HG03103 (cell line): ENCODE measurements at regions not wholly inside any gene's neighbourhood (a gene's known extent, or its start where the extent isn't known, plus 50 kb on each side); places are given as distances from the start of the nearest gene placed in this dataset.

Experiments used
- ATAC-seq: cut with Tn5 transposase; IDR thresholded peaks from one replicate; pipeline ENCODE4 v1.9.1; 2021; ENCODE audit warnings: low read depth; ENCODE audit not compliant: unreplicated experiment

GRCh38 chr15:31455499-31455898, 128.9 kb downstream of the KLF13 start:
- ATAC-seq, result no peak

- no peak for ATAC-seq
These were observed 129.9 kb downstream of the KLF13 start for GRCh38 chr15:31456354-31457060.

DNA sequence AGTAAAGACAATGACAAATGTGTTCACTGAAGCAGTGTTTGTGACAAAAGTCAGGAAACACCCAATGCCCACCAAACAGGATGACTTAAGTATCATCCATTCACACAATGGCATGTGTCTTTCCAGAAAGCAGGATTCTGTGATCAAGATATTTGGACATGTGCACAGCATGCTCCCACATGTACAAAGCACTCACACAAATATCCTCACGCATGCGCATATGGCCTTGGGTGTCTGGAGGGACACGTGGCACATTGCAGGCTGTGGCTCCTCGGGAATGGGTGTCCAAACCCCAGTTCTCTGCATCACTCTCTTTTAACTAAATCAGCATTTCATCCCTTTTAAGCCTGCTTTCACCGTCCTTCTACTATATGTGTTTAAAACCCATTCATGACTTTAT, 130.5 kb downstream of the KLF13 start:
- ATAC-seq, result no peak

DNA sequence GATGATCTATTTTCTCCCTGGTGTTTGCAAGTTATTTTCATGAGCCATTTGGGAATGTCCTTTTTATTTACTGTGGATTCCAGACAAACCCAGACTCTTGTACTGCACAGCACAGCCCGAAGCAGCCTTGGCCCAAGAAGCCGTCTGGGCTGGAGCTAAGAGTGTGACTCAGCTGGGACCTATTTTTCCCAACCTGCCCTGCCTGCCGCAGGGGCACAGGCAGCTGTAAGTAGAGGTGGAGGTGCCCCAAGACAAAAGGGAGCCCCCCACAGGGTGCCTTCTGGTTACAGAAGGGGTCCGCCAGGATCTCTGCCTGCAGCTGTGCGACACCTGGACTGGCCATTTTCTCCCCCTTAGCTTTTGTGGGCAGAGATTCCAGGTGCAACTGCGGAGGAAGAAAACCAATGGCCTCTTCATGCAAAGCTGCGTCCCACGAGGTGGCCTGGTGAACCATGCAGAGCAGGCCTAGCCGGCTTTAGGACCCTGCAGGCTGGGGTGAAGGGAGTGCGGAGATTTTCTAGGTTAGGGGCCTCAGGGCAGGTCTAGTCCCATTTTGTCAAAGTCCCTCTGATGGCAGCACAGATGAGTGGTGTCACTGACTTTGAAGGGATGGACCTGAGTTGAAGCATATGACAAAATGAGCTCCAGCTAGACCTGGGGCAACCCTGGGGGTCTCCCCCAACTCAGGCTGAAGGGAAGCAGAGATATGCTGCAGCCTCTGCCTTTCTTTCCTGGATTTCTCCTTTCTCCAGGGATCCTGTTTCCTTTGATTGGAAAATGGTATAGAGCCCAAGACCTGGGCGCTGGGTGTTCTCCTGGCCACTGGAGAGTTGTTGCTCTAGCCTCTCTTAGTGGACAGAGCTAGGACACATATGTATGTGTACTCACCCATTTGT, 131.2 kb downstream of the KLF13 start:
- ATAC-seq, result no peak

GRCh38 chr15:31458596-31459399, 132.2 kb downstream of the KLF13 start:
- ATAC-seq, result peak; percentile 83

- no peak for ATAC-seq
These were observed 132.7 kb downstream of the KLF13 start for GRCh38 chr15:31459400-31459748.

- no peak for ATAC-seq
These were observed 134.7 kb downstream of the KLF13 start for GRCh38 chr15:31461375-31461774.

DNA sequence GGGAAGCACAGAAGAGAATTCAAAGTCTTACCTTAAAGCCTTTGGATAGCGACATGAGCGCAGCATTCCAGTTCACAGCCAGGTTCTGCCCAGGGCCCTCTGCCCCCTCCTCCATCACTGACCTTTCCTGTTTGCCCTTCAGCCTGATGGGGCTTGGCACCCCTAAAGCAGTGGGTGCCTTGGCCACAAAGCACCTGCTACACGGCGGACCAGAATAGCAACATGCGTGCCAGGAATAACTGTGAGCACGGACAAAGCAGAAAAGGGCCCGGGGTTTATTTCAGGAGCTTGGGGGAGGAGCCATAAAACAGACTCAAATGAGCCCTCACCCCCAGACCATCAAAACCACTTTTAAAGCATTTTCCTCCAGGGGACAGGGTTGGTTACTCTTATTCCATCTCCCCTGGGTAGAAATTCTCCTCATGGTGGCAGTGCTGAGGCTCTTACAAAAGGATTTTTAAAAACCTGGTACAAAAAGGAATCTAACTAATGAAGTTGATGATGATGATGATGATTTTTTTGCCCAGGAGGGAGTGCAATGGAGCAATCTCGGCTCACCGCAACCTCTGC, 135.4 kb downstream of the KLF13 start:
- no peak for ATAC-seq

- ATAC-seq, result no peak
These were observed 137.0 kb downstream of the KLF13 start for GRCh38 chr15:31463521-31464102.

GRCh38 chr15:31464216-31465082, 137.8 kb downstream of the KLF13 start:
- no peak for ATAC-seq

DNA sequence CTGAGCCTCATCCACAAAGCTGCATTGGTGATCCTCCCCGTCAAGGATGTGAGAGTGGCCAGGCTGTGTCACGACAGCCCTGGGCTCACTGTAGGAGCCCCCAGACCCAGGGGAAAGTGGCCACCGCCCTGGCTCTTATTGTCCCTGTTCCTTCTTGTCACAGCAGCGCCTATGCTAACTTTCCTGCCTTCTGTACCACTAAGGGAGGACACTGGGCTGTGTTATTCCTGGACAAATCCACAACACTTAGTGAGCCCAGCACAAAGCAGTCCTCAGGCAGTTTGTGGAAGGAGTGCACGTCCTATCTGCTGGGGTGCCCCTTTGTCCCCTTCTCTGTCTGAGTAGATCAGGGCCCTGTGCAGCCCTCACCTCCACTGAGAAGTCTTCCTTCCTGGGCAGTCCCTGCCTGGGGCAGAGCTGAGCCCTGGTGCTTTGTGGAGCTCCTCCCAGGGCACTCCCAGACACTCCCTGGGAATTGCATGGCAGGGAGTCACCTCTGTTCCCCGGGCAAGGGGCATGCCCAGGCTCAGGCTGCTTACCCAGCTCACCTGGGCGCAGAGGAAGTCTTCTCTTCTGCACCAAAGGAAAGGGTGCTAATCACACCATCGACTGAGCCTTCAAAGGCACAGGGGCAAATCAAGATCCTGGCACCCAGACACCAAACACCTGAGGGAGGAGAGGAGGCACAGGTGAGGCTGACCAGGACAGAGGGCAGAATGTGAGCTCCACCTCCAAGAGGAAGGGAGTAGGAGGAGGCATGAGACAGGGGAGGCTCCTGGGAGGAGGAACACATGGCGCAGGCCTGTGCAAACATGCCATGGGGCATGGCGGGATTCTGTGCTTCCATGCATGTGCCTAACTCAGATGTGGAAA, 138.7 kb downstream of the KLF13 start:
- no peak for ATAC-seq

GRCh38 chr15:31467361-31467760, 140.7 kb downstream of the KLF13 start:
- no peak for ATAC-seq

GRCh38 chr15:31468911-31469785, 142.5 kb downstream of the KLF13 start:
- no peak for ATAC-seq

DNA sequence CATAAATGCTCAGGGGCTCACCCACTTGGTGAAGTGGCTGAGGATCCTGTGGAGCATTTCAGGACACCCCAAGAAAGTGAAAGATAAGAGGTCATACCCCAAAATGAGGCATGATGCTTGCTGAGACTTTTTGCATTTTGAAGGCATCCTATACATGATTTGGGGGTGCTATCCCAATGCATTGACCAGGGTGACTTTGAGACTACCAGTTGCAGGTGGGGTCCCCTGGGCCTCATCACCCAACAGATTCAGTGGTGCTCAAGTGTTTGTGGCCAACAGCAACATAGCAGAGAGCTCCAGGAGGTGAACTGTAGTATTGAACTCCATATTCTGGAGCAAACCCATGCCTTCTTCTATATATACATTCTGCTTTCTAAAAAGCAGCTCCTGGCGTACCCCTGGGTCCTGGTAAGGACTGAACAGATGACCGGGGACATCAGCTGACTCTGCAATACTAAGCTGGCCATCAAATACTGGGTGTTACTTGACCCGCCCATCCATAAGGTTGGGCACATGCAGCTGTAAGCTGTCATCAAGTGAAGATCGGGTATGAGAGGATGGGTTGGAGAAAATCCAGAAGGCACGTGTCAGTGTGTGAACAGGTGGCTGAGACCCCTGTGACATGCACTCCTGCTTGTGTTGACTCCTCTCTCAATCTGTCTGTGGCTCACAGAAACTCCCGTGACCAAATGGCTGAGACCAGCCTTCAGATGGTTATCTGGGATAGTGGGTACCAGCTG, 143.3 kb downstream of the KLF13 start:
- ATAC-seq, result no peak

DNA sequence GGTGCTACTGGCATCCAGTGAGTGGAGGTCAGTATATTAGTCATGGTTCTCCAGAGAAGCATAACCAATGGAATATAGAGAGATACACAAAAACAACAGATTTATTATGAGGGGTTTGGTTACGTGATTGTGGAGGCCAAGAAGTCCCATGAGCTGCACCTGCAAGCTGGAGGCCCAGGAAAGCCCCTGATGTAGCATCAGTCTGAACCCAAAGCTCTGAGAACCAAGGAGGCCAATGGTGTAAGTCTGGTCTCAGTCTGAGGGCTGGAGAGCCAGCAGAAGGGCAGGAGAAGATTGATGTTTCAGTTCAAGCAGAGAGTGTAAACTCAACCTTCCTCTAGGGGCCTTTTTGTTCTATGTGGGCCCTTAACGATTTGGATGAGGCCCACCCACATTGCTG, 144.1 kb downstream of the KLF13 start:
- no peak for ATAC-seq

DNA sequence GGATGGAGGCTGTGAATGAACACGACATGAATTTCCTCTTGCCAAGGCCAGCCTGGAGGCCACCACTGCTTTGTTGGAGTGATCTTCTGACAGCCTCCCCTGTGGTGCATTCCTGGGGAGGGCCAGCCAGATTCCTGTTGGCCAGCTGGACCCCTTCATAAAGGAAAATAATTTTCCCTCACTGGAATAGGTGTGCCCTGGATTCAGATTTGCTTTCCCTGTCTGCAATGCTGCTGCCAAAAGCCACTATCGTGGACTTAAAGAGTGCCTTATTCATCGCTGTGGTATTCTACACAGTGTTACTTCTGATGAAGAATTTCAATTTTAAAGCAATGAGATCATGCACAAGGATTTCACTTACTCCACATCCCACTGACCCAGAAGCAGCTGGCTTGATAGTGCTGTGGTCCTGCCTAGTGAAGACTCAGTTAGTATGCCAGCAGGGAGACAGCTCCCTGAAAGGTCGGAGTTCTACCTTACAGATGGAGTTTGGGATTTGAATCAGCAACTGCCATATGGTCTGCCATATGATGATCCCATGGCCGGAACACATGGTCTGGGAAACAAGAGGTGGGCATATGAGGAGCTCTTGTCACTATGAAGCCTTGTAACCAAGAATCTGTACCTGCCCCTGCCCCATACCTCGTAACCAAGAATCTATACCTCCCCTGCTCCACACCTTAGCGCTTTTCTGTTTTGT, 145.2 kb downstream of the KLF13 start:
- ATAC-seq, result no peak
